SW480 (cell line): ENCODE measurements at regions not wholly inside any gene's neighbourhood (a gene's known extent, or its start where the extent isn't known, plus 50 kb on each side); places are given as distances from the start of the nearest gene placed in this dataset.

Experiments
- DNase-seq: peaks from one replicate; pipeline ENCODE4 v3.0.0-alpha.2; 2016; ENCODE audit warnings: low spot score

- DNase-seq, result no peak
Measured at GRCh38 chr2:51638811-51639210, 606.9 kb upstream of the NRXN1 start.

- no peak for DNase-seq
Measured at GRCh38 chr2:51633073-51633472, 601.1 kb upstream of the NRXN1 start.

GRCh38 chr2:51629406-51629805 lies 597.5 kb upstream of the NRXN1 start:
- no peak for DNase-seq

- DNase-seq, result no peak
Measured at GRCh38 chr2:51628917-51629316, 597.0 kb upstream of the NRXN1 start.

- no peak for DNase-seq
Measured at GRCh38 chr2:51624995-51625394, 593.1 kb upstream of the NRXN1 start.

- no peak for DNase-seq
Measured at GRCh38 chr2:51620796-51621195, 588.9 kb upstream of the NRXN1 start.

GRCh38 chr2:51619961-51620360 lies 588.0 kb upstream of the NRXN1 start:
- DNase-seq, result no peak

GRCh38 chr2:51612387-51612786 lies 580.5 kb upstream of the NRXN1 start:
- DNase-seq, result no peak

GRCh38 chr2:51601706-51602105 lies 569.8 kb upstream of the NRXN1 start:
- DNase-seq, result no peak

GRCh38 chr2:51597086-51597485 lies 565.2 kb upstream of the NRXN1 start:
- DNase-seq, result no peak

- no peak for DNase-seq
Measured at GRCh38 chr2:51595836-51596235, 563.9 kb upstream of the NRXN1 start.

- DNase-seq, result no peak
Measured at GRCh38 chr2:51581636-51582267, 549.8 kb upstream of the NRXN1 start.

- DNase-seq, result no peak
Measured at GRCh38 chr2:51579412-51579811, 547.5 kb upstream of the NRXN1 start.

- no peak for DNase-seq
Measured at GRCh38 chr2:51575181-51575580, 543.2 kb upstream of the NRXN1 start.

- DNase-seq, result no peak
Measured at GRCh38 chr2:51559026-51559425, 527.1 kb upstream of the NRXN1 start.

- DNase-seq, result no peak
Measured at GRCh38 chr2:51553476-51553875, 521.5 kb upstream of the NRXN1 start.

GRCh38 chr2:51535763-51536162 lies 503.8 kb upstream of the NRXN1 start:
- no peak for DNase-seq

GRCh38 chr2:51534166-51534565 lies 502.2 kb upstream of the NRXN1 start:
- DNase-seq, result no peak

- no peak for DNase-seq
Measured at GRCh38 chr2:51528156-51528555, 496.2 kb upstream of the NRXN1 start.

GRCh38 chr2:51526766-51527165 lies 494.8 kb upstream of the NRXN1 start:
- no peak for DNase-seq

GRCh38 chr2:51516667-51517066 lies 484.7 kb upstream of the NRXN1 start:
- DNase-seq, result no peak

- DNase-seq, result no peak
Measured at GRCh38 chr2:51511002-51511401, 479.1 kb upstream of the NRXN1 start.

GRCh38 chr2:51510303-51510702 lies 478.4 kb upstream of the NRXN1 start:
- no peak for DNase-seq

- no peak for DNase-seq
Measured at GRCh38 chr2:51505533-51505932, 473.6 kb upstream of the NRXN1 start.
